NCI-H82 treated with DMSO at 0.1 percent for 48 hours (cell line): ENCODE measurements at regions not wholly inside any gene's neighbourhood (a gene's known extent, or its start where the extent isn't known, plus 50 kb on each side); places are given as distances from the start of the nearest gene placed in this dataset.

ENCODE experiments used
- DNase-seq: peaks from one replicate; lab custom pipeline; 2025; ENCODE audit not compliant: unreplicated experiment; lab: John Stamatoyannopoulos, UW

- no peak for DNase-seq
Measured at GRCh38 chr2:150909613-150910012, 352.1 kb downstream of the RBM43 start.

GRCh38 chr2:150909090-150909489 lies 352.6 kb downstream of the RBM43 start:
- DNase-seq = peak; percentile 46

- DNase-seq = no peak
Measured at GRCh38 chr2:150907466-150907865, 354.2 kb downstream of the RBM43 start.

GRCh38 chr2:150903461-150903860 lies 358.2 kb downstream of the RBM43 start:
- no peak for DNase-seq

- no peak for DNase-seq
Measured at GRCh38 chr2:150903055-150903454, 358.6 kb downstream of the RBM43 start.

GRCh38 chr2:150900913-150901312 lies 360.8 kb downstream of the RBM43 start:
- no peak for DNase-seq

- no peak for DNase-seq
Measured at GRCh38 chr2:150895968-150896367, 365.7 kb downstream of the RBM43 start.

GRCh38 chr2:150889141-150889540 lies 372.5 kb downstream of the RBM43 start:
- DNase-seq = no peak

GRCh38 chr2:150888337-150888736 lies 373.3 kb downstream of the RBM43 start:
- no peak for DNase-seq

GRCh38 chr2:150887926-150888325 lies 373.7 kb downstream of the RBM43 start:
- DNase-seq = no peak

- no peak for DNase-seq
Measured at GRCh38 chr2:150885774-150886386, 375.8 kb downstream of the RBM43 start.

- DNase-seq = no peak
Measured at GRCh38 chr2:150885236-150885635, 376.4 kb downstream of the RBM43 start.

GRCh38 chr2:150883613-150883895 lies 378.1 kb downstream of the RBM43 start:
- no peak for DNase-seq

GRCh38 chr2:150882751-150883612 lies 378.7 kb downstream of the RBM43 start:
- DNase-seq = no peak

- DNase-seq = no peak
Measured at GRCh38 chr2:150880986-150881385, 380.7 kb downstream of the RBM43 start.

- no peak for DNase-seq
Measured at GRCh38 chr2:150878356-150878755, 383.3 kb downstream of the RBM43 start.

GRCh38 chr2:150876251-150876950 lies 385.3 kb downstream of the RBM43 start:
- no peak for DNase-seq

GRCh38 chr2:150873396-150873772 lies 385.9 kb upstream of the RND3 start:
- no peak for DNase-seq

GRCh38 chr2:150872756-150873395 lies 385.4 kb upstream of the RND3 start:
- DNase-seq = no peak

GRCh38 chr2:150866431-150866830 lies 379.0 kb upstream of the RND3 start:
- no peak for DNase-seq

- no peak for DNase-seq
Measured at GRCh38 chr2:150863691-150864090, 376.2 kb upstream of the RND3 start.

GRCh38 chr2:150860301-150860700 lies 372.8 kb upstream of the RND3 start:
- DNase-seq = no peak
